Dermis blood vessel endothelial cell (primary cell): ENCODE measurements at regions not wholly inside any gene's neighbourhood (a gene's known extent, or its start where the extent isn't known, plus 50 kb on each side); places are given as distances from the start of the nearest gene placed in this dataset.

Experiments used
- DNase-seq: peaks from one replicate; pipeline ENCODE4 v3.0.0; 2010

GRCh38 chr9:109953300-109953699 is 173.3 kb downstream of the PALM2AKAP2 start:
- no peak for DNase-seq

GRCh38 chr9:109953813-109954497 is 174.0 kb downstream of the PALM2AKAP2 start:
- DNase-seq: no peak

GRCh38 chr9:109956717-109957440 is 176.9 kb downstream of the PALM2AKAP2 start:
- no peak for DNase-seq

- no peak for DNase-seq
Measured at GRCh38 chr9:109959679-109960078, 179.7 kb downstream of the PALM2AKAP2 start.

- no peak for DNase-seq
Measured at GRCh38 chr9:109961626-109962025, 181.6 kb downstream of the PALM2AKAP2 start.

GRCh38 chr9:109962215-109962614 is 182.2 kb downstream of the PALM2AKAP2 start:
- no peak for DNase-seq

- DNase-seq: peak; percentile 22
Measured at GRCh38 chr9:109963079-109963478, 183.1 kb downstream of the PALM2AKAP2 start.

- DNase-seq: no peak
Measured at GRCh38 chr9:109966643-109967368, 186.8 kb downstream of the PALM2AKAP2 start.

- peak; percentile 37 for DNase-seq
Measured at GRCh38 chr9:109967651-109968642, 187.9 kb downstream of the PALM2AKAP2 start.

- peak; percentile 71 for DNase-seq
Measured at GRCh38 chr9:109969011-109969410, 189.0 kb downstream of the PALM2AKAP2 start.

- DNase-seq: peak; percentile 98
Measured at GRCh38 chr9:109969573-109970237, 189.7 kb downstream of the PALM2AKAP2 start.

GRCh38 chr9:109971226-109971625 is 191.2 kb downstream of the PALM2AKAP2 start:
- no peak for DNase-seq

GRCh38 chr9:109972026-109972882 is 192.3 kb downstream of the PALM2AKAP2 start:
- DNase-seq: peak; percentile 13

GRCh38 chr9:109973336-109973735 is 193.3 kb downstream of the PALM2AKAP2 start:
- DNase-seq: no peak

- no peak for DNase-seq
Measured at GRCh38 chr9:109974143-109974917, 194.3 kb downstream of the PALM2AKAP2 start.

GRCh38 chr9:109974918-109975276 is 194.9 kb downstream of the PALM2AKAP2 start:
- no peak for DNase-seq

GRCh38 chr9:109975574-109976295 is 195.7 kb downstream of the PALM2AKAP2 start:
- no peak for DNase-seq

- no peak for DNase-seq
Measured at GRCh38 chr9:109976303-109976702, 196.3 kb downstream of the PALM2AKAP2 start.

GRCh38 chr9:109977521-109977920 is 197.5 kb downstream of the PALM2AKAP2 start:
- no peak for DNase-seq
